ENCODE measurements at regions not wholly inside any gene's neighbourhood (a gene's known extent, or its start where the extent isn't known, plus 50 kb on each side); places are given as distances from the start of the nearest gene placed in this dataset.

GRCh38 chrX:39835241-39835640, 262.5 kb downstream of the BCOR start:
- no peaks in the 10 kb centered on the region for H3K4me1 ChIP-seq (ENCODE audit: control insufficient read depth, insufficient read depth, low read length)
- no peaks in the 10 kb centered on the region for H3K36me3 ChIP-seq (ENCODE audit: control insufficient read depth in 2 of 2, insufficient read depth in 1 of 2, low read length in 2 of 2)
- no peaks in the 10 kb centered on the region for H3K9me3 ChIP-seq (ENCODE audit: control insufficient read depth, insufficient read depth, low read depth, low read length)
- POLR2A ChIA-PET, result no interaction called here
- TF ChIP-seq ATF2 (tag by site-specific recombination; IDR thresholded peaks at IDR 0.05; ENCODE audit: low read depth) (no peak), WT1 (tag by site-specific recombination; IDR thresholded peaks at IDR 0.05) (no peak), OVOL3 (tag by site-specific recombination; IDR thresholded peaks at IDR 0.05) (no peak), ZNF335 (tag by site-specific recombination; conservative IDR thresholded peaks at IDR 0.05) (no peak), ZNF629 (tag by site-specific recombination; IDR thresholded peaks at IDR 0.05) (no peak), ZNF24 (tag by site-specific recombination; IDR thresholded peaks at IDR 0.05) (no peak), ZNF2 (tag by site-specific recombination; IDR thresholded peaks at IDR 0.05) (no peak), ZNF560 (tag by site-specific recombination; IDR thresholded peaks at IDR 0.05; ENCODE audit: borderline replicate concordance) (no peak), ZNF704 (tag by site-specific recombination; IDR thresholded peaks at IDR 0.05) (no peak), PRDM4 (tag by site-specific recombination; IDR thresholded peaks at IDR 0.05) (no peak), ELK4 (IDR thresholded peaks at IDR 0.05; ENCODE audit: borderline replicate concordance, low read depth, low read length) (no peak), ZNF548 (tag by site-specific recombination; IDR thresholded peaks at IDR 0.05) (no peak), SP2 (tag by site-specific recombination; IDR thresholded peaks at IDR 0.05) (no peak), GLI2 (tag by site-specific recombination; IDR thresholded peaks at IDR 0.05; ENCODE audit: borderline replicate concordance, low read depth) (no peak), AEBP2 (tag by site-specific recombination; IDR thresholded peaks at IDR 0.05; ENCODE audit: borderline replicate concordance) (no peak), ZNF639 (tag by site-specific recombination; IDR thresholded peaks at IDR 0.05) (no peak), ZBTB21 (tag by site-specific recombination; IDR thresholded peaks at IDR 0.05) (no peak)
- no peak overlapping the region for H3K4me3 ChIP-seq (ENCODE audit: low read depth, low read length)
- H3K27ac ChIP-seq (ENCODE audit: extremely low read depth, low read depth, low read length), result no peak overlapping the region
- CTCF ChIA-PET, result interaction anchor here (0.6 to 0.7 kb wide), 2 partner anchors 96 to 1905 kb away, joined by 3 read pairs; no protein-coding TSS in a partner anchor

Measured in HEK293 (cell line).